ENCODE measurements at regions not wholly inside any gene's neighbourhood (a gene's known extent, or its start where the extent isn't known, plus 50 kb on each side); places are given as distances from the start of the nearest gene placed in this dataset.

DNA sequence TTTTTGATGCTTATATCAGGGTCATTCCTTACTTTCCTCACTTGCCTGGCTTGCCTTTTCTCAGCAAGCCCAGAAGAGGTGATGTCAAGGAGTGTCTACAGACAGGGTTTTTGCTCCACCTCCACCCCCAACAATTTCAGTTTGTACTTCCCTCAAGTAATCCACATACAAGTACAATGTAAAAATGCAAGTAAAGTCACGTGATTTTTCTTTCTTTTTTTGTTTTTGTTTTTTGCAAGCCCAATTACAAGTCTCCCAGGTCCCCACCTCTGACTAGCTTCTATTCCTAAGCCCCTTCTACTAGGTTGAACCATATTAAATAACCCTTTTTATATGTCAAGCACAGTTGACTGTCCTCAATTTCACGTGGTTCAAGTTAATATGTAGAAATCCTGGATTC is 579.6 kb downstream of the DIAPH3 start:
- no peak for DNase-seq (ENCODE audit: low read depth in 4 of 4, low spot score in 1 of 4)

DNA sequence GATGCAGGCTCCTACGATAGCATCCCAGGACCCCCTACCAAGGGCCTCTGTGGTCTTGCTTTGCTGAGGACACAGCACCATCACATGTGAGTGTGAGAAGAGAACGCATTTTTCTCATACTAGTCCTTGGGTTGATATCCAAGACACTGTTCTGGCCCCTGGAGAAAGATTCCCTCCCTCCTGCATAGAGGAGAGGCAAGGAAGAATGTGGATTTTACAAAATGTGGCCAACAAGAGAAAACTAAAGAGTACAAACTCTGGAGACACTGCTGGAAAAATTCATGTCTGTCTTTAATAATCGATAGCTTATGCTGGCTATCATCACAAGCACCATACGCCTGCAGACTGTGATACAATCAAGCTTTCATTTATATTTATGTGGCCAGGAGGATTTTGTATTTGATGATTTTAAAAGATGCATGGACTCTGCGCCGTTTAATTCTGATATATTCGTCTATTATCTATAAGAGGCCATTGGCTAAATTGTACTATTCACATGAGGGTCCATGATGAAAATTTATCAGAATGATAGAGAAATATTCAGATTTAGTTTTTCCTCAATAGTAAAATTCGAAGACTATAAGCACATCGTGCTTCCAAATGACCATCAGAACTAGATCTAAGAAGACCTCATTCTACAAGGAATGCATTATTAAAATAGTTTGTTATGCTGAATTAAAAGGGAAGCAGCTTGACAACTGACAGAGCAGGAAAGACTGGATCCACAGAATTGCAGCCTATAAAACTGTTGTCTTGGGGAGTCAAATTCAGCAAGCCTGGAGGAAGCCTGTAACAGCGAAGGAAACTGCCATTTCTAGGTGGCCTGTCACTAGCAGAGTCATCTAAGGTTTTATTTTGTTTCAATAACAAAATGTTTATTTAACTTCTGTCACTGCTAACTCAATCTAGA is 578.7 kb downstream of the DIAPH3 start:
- DNase-seq (ENCODE audit: low read depth in 4 of 4, low spot score in 1 of 4) = no peak

DNA sequence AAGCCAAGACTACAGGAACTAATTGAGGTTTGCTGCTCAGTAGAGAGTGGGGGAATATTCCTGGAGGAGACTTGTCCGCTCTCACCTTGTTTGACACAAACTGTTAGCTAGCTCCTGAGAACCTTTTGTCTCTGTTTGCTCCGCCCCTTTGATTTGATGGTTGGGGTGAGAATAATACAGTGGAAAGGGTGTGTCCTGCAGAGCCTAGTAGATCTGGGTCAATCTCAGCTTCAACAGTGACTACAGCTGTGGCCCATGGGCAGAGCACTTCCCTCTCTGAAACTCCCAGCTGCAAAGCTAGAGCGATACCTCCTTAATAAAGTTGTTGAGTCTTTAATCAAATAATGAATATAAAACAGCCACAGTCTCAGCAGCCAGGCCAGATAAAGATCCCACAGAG is 576.7 kb downstream of the DIAPH3 start:
- no peak for DNase-seq (ENCODE audit: low read depth in 4 of 4, low spot score in 1 of 4)

DNA sequence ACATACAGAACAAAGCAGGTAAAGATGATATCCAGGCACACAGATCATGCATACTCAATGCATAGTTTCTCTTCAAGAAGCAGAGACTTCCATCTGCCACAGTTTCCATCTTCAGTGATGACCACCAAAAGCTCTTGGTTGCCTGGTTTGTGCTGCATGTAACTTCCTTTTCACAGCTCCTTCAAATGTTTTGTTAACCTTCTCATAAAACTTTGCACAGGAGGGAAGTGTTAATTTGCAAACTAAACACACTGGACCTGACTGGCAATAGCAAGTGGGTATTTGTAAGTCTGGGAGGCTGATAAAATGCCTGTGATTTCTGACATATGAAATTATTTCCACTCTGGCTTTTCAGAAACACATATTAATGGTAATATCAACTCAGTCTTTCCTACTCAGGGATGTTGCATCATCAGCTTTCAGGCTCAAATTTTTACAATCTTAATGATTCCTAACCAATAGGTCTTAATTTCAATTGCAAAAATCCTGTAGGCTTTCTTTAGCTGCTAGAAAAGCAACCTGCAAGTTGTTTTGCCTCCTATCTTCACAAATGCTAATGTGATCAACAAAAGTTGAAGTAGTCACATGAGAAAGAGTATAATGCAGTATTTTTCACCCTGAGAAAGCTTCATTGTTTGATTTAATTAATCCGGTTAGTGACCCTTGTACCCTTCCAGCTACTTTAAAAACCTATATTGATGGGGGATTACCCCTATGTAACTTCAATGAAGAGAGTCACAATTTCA is 575.6 kb downstream of the DIAPH3 start:
- DNase-seq (ENCODE audit: low read depth in 4 of 4, low spot score in 1 of 4) = no peak

DNA sequence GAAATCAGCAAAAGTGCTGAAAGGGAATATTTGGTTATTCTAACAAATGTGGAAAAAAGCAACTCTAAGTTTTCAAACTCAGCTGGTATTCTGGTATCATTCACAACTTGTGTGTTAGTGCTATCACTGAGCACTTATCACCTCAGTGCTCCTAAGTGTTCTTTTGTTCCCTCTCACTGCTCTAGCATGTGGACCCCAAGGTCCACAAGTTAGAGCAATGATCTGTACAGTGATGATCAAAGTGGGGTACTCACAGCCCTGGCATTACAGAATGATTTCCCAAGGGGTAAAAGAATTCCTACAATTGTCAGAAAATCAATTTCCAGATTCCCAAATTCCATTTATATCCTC is 575.0 kb downstream of the DIAPH3 start:
- no peak for DNase-seq (ENCODE audit: low read depth in 4 of 4, low spot score in 1 of 4)

DNA sequence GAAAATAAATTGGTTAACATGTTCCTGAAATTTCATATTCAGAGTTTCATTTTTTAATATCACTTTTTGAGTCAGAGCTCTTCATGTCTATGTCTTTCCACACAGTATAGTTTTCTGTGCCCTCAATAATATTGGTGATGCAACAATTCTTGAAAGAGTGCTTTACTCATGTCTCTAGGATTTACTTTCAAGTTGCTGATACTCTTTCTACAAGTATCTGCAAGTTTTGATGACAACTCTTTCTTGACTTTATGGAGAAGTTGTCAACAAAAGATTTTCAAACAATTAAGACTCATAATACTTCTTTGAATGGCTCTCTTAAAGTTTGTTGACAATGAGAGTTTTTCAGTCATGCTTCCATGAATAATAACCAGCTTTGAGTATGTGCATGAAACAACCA is 561.7 kb downstream of the DIAPH3 start:
- no peak for DNase-seq (ENCODE audit: low read depth in 4 of 4, low spot score in 1 of 4)

DNA sequence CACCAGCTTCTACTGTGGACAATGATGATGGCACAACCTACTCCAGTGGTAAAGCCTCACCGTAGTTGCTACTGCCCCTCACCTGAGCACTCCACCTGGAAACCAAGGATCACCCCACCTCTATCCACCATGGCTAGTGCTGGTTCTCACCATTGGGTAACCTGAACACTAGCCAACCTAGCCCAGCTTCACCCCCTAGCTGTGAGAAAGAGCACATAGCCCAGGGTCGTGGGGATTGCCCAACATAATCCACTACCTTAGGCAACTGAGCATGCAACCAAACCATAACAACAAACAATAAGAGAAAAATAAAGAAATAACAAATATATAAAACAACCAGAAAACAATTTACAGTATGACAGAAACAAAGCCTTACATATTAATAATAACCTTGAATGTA is 560.1 kb downstream of the DIAPH3 start:
- DNase-seq (ENCODE audit: low read depth in 4 of 4, low spot score in 1 of 4) = no peak

DNA sequence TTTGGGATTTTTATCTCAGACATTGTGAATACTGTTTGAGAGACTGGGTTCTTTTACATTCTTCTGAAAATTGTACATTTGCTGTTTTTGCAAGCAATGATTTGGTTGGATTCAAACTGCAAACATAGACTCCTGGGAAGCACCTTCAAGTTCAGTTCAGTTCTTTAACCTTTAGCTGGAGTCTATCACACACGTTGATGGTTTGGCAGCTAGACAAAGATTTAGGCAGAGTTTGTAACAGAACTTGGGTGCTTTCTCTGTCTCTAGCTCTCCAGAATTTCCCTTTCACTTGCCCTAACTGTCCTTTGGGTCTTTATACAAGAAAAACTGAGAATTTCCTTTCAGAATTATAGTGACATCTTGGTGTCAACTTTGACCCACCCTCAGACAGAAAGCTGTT is 556.6 kb downstream of the DIAPH3 start:
- no peak for DNase-seq (ENCODE audit: low read depth in 4 of 4, low spot score in 1 of 4)

DNA sequence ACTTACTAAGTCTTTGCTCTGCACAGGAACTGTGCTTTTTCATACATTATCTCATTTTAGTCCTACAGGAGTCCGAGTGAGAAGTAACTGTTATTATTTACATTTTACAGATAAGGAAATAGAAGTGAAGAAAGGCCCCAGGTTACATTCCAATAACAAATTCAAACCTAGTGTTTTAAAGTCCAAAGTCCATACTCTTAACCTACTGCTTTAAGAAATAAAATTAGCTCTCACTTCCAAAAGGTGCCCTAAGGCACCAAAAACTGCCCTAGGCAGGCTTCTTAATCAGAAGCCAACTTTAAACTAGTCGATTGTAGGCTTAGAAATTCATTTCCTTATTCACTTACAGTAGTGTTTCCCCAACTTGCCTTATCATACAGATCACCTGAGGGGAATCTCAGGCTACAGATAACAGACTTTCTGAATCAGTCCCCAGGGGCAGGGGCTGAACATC is 555.9 kb downstream of the DIAPH3 start:
- DNase-seq (ENCODE audit: low read depth in 4 of 4, low spot score in 1 of 4) = no peak

DNA sequence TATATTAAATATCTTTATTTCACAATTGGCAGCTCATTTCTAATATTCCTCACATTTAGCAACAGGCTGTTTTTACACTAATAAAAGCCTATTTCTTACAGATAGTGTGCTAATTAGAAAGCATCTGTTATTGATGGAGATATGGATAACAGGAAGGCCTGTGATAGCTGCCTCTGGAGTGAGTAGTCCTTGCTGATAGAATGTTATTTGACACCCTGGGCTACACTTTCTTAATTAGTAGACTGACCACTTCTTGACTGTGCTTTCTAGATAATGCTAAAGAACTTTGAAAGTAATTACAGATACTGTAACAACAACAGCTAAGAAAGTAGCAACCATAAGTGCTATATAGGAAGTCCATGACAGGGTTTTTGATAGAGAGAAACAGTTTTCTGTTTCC is 554.3 kb downstream of the DIAPH3 start:
- DNase-seq (ENCODE audit: low read depth in 4 of 4, low spot score in 1 of 4) = no peak
